ENCODE measurements at regions not wholly inside any gene's neighbourhood (a gene's known extent, or its start where the extent isn't known, plus 50 kb on each side); places are given as distances from the start of the nearest gene placed in this dataset.
"Not testable (repeated sequence)": the region's sequence is repeated elsewhere in the genome, so short reads cannot be mapped to it uniquely, and the experiment has no call there.

DNA sequence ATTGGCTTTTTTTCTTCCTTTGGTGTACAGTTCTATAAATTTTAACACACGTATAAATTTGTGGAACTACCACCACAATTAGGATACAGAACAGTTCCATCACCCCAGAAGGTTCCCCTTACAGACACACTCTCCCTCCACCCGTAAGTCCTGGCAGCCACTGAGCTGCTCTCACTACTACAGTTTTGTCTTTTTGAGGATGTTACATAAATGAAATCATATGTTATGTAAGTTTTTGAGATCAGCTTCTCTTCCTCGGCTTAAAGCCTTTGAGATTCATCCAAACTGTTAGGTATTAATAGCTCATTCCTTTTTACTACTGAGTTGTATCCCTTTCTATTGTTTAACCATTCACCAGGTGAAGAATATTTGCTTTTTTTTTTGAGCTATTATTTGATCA is 74.3 kb upstream of the SLC24A4 start:
- POLR2A ChIA-PET: interaction anchor here (0.5 kb wide), 1 partner anchor 95 kb away, joined by 3 read pairs; no protein-coding TSS in a partner anchor
- ATAC-seq: no peak

DNA sequence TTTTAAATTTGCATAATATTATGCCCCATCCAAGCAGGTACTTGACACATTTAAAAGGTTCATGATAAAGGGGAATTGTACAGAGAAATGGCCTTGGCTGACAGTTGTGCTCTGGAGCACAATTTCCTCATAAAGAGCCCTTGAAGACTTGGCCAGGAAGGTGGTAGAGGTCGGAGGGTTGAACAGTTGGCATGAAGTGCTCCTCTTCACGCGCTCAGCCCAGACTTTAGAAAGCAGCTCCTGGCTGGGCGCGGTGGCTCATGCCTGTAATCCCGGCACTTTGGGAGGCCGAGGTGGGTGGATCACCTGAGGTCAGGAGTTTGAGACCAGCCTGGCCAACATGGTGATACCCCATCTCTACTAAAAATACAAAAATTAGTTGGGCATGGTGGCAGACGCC is 72.6 kb upstream of the SLC24A4 start:
- Mint-ChIP-seq H3K4me1 (peaks cover 33% of the 10 kb centered on the region), H3K36me3 (peaks cover 16% of the 10 kb centered on the region), H3K9me3 (peaks cover 18% of the 10 kb centered on the region), H3K27me3 (ENCODE audit: low read depth) (peaks cover 36% of the 10 kb centered on the region)
- CTCF ChIA-PET; H3K27ac Mint-ChIP-seq; DNase-seq (ENCODE audit: low spot score); POLR2A ChIA-PET; H3K4me3 Mint-ChIP-seq; ATAC-seq: not testable (repeated sequence)

More for the DNA sequence above, 74.3 kb upstream of the SLC24A4 start:
- Mint-ChIP-seq H3K4me1 (peaks cover 18% of the 10 kb centered on the region), H3K27ac (no peak overlapping the region), H3K4me3 (no peak overlapping the region), H3K9me3 (peaks cover 35% of the 10 kb centered on the region), H3K27me3 (ENCODE audit: low read depth) (peaks cover 19% of the 10 kb centered on the region), H3K36me3 (peaks cover 30% of the 10 kb centered on the region)
- TF ChIP-seq ETV6 (CRISPR knock-in tag; IDR thresholded peaks at IDR 0.05) (no peak), ZNF416 (CRISPR knock-in tag; IDR thresholded peaks at IDR 0.05) (no peak), ZNF263 (CRISPR knock-in tag; IDR thresholded peaks at IDR 0.05; ENCODE audit: low read depth) (no peak), NR2C2 (CRISPR knock-in tag; IDR thresholded peaks at IDR 0.05) (no peak)
- TF ChIP-seq, protein P1, sequence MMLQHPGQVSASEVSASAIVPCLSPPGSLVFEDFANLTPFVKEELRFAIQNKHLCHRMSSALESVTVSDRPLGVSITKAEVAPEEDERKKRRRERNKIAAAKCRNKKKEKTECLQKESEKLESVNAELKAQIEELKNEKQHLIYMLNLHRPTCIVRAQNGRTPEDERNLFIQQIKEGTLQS (CRISPR knock-in tag; conservative IDR thresholded peaks at IDR 0.05): no peak
- CTCF ChIA-PET: no interaction called here
- no peak for DNase-seq (ENCODE audit: low spot score)

DNA sequence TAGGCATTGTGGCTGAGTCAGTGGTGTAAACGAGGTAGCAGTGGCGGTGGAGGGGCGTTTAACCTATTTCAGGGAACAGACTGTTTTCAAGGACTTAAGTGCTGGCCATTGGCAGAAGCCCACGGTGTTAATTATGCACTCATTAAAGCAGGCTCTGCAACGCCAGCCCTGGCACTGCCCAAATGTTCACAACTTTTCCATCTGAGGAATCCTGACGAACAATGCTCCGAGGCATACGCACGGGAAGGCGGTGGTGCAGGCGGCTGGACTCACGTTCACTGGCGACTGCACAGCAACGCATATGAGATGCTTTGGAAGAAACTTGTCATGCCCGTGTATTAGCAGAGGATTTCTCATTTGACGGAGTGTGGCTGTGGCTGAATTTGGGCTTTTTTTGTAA is 70.6 kb upstream of the SLC24A4 start:
- TF ChIP-seq NR1H2 (CRISPR knock-in tag; IDR thresholded peaks at IDR 0.05) (no peak), TEAD1 (CRISPR knock-in tag; IDR thresholded peaks at IDR 0.05) (no peak), ATF1 (CRISPR knock-in tag; IDR thresholded peaks at IDR 0.05) (no peak), NFYB (CRISPR knock-in tag; conservative IDR thresholded peaks at IDR 0.05; ENCODE audit: low read depth) (no peak), CREB1 (CRISPR knock-in tag; IDR thresholded peaks at IDR 0.05) (no peak), TEAD4 (CRISPR knock-in tag; IDR thresholded peaks at IDR 0.05) (no peak), ZNF423 (CRISPR knock-in tag; IDR thresholded peaks at IDR 0.05) (no peak), ZNF671 (CRISPR knock-in tag; IDR thresholded peaks at IDR 0.05) (no peak), SP1 (CRISPR knock-in tag; conservative IDR thresholded peaks at IDR 0.05) (no peak), GABPB1 (CRISPR knock-in tag; IDR thresholded peaks at IDR 0.05) (no peak), NFE2L1 (CRISPR knock-in tag; IDR thresholded peaks at IDR 0.05) (no peak)
- TF ChIP-seq, protein P2, sequence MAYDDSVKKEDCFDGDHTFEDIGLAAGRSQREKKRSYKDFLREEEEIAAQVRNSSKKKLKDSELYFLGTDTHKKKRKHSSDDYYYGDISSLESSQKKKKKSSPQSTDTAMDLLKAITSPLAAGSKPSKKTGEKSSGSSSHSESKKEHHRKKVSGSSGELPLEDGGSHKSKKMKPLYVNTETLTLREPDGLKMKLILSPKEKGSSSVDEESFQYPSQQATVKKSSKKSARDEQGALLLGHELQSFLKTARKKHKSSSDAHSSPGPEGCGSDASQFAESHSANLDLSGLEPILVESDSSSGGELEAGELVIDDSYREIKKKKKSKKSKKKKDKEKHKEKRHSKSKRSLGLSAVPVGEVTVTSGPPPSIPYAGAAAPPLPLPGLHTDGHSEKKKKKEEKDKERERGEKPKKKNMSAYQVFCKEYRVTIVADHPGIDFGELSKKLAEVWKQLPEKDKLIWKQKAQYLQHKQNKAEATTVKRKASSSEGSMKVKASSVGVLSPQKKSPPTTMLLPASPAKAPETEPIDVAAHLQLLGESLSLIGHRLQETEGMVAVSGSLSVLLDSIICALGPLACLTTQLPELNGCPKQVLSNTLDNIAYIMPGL (CRISPR knock-in tag; IDR thresholded peaks at IDR 0.05): no peak
- TF ChIP-seq, protein P3, sequence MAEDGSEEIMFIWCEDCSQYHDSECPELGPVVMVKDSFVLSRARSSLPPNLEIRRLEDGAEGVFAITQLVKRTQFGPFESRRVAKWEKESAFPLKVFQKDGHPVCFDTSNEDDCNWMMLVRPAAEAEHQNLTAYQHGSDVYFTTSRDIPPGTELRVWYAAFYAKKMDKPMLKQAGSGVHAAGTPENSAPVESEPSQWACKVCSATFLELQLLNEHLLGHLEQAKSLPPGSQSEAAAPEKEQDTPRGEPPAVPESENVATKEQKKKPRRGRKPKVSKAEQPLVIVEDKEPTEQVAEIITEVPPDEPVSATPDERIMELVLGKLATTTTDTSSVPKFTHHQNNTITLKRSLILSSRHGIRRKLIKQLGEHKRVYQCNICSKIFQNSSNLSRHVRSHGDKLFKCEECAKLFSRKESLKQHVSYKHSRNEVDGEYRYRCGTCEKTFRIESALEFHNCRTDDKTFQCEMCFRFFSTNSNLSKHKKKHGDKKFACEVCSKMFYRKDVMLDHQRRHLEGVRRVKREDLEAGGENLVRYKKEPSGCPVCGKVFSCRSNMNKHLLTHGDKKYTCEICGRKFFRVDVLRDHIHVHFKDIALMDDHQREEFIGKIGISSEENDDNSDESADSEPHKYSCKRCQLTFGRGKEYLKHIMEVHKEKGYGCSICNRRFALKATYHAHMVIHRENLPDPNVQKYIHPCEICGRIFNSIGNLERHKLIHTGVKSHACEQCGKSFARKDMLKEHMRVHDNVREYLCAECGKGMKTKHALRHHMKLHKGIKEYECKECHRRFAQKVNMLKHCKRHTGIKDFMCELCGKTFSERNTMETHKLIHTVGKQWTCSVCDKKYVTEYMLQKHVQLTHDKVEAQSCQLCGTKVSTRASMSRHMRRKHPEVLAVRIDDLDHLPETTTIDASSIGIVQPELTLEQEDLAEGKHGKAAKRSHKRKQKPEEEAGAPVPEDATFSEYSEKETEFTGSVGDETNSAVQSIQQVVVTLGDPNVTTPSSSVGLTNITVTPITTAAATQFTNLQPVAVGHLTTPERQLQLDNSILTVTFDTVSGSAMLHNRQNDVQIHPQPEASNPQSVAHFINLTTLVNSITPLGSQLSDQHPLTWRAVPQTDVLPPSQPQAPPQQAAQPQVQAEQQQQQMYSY (CRISPR knock-in tag; IDR thresholded peaks at IDR 0.05): no peak
- TF ChIP-seq, protein P4, sequence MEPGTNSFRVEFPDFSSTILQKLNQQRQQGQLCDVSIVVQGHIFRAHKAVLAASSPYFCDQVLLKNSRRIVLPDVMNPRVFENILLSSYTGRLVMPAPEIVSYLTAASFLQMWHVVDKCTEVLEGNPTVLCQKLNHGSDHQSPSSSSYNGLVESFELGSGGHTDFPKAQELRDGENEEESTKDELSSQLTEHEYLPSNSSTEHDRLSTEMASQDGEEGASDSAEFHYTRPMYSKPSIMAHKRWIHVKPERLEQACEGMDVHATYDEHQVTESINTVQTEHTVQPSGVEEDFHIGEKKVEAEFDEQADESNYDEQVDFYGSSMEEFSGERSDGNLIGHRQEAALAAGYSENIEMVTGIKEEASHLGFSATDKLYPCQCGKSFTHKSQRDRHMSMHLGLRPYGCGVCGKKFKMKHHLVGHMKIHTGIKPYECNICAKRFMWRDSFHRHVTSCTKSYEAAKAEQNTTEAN (CRISPR knock-in tag; IDR thresholded peaks at IDR 0.05): no peak
- TF ChIP-seq, protein P5, sequence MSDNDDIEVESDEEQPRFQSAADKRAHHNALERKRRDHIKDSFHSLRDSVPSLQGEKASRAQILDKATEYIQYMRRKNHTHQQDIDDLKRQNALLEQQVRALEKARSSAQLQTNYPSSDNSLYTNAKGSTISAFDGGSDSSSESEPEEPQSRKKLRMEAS (CRISPR knock-in tag; IDR thresholded peaks at IDR 0.05): no peak
- TF ChIP-seq, protein P6, sequence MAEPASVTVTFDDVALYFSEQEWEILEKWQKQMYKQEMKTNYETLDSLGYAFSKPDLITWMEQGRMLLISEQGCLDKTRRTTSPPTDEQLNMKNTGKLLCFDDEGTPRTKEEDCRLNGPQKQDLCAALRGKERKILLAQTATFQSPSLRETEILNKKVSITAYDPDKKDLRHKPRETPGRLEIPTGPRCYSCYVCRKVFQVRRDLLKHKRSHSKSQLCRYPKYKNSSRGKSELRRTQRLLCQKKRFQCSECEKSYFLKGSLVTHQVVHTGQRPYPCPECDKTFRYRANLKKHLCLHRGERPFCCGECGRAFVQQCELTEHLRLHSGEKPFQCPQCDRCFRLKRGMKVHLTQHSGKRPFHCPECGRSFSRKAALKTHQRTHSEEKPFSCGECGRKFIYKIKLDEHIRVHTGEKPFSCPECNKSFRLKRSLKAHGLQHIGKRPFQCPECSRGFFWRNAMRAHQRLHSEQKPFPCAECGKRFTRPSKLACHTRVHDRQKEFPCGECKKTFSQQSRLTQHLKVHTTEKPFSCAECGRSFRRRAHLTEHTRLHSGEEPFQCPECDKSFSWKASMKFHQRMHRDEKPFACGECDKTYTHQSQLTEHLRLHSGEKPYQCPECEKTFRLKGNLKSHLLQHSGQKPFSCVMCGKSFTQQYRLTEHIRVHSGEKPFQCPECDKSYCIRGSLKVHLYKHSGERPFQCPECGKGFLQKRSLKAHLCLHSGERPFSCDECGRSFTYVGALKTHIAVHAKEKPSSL (CRISPR knock-in tag; conservative IDR thresholded peaks at IDR 0.05): no peak
- DNase-seq (ENCODE audit: low spot score) (no peak), ATAC-seq (no peak)
- Mint-ChIP-seq H3K4me1 (peaks cover 33% of the 10 kb centered on the region), H3K27me3 (ENCODE audit: low read depth) (peaks cover 38% of the 10 kb centered on the region), H3K36me3 (no peaks in the 10 kb centered on the region), H3K9me3 (no peaks in the 10 kb centered on the region), H3K27ac (no peak overlapping the region), H3K4me3 (no peak overlapping the region)
- CTCF ChIA-PET: no interaction called here
- POLR2A ChIA-PET: no interaction called here
